AG09309 (cell line): ENCODE measurements at regions not wholly inside any gene's neighbourhood (a gene's known extent, or its start where the extent isn't known, plus 50 kb on each side); places are given as distances from the start of the nearest gene placed in this dataset.

Source experiments
- DNase-seq: peaks from one replicate; pipeline ENCODE4 v3.0.0-alpha.2; 2010; ENCODE audit warnings: low read depth
- H3K4me3 ChIP-seq: 2 replicates; pipeline ENCODE4 v1.5.1; 2011; ENCODE audit warnings: mild to moderate bottlenecking, low read depth, low read length, moderate library complexity; ENCODE audit not compliant: control insufficient read depth
- CTCF ChIP-seq: IDR thresholded peaks from 2 replicates; pipeline ENCODE4 v1.5.1; 2011; ENCODE audit warnings: mild to moderate bottlenecking, low read depth, low read length, inconsistent platforms; ENCODE audit not compliant: insufficient read depth, control insufficient read depth; ENCODE audit errors: missing control alignments

GRCh38 chrX:43065978-43066377 lies 288.0 kb upstream of the PPP1R2C start:
- H3K4me3 ChIP-seq: no peak overlapping the region
- no peak for DNase-seq
- TF ChIP-seq CTCF: no peak

- DNase-seq: no peak
- H3K4me3 ChIP-seq: no peak overlapping the region
- TF ChIP-seq CTCF: no peak
Measured at GRCh38 chrX:43068639-43069038, 290.7 kb upstream of the PPP1R2C start.

GRCh38 chrX:43083016-43083415 lies 305.1 kb upstream of the PPP1R2C start:
- no peak overlapping the region for H3K4me3 ChIP-seq
- DNase-seq: no peak
- TF ChIP-seq CTCF: no peak

GRCh38 chrX:43087830-43088229 lies 309.9 kb upstream of the PPP1R2C start:
- no peak for DNase-seq
- no peak overlapping the region for H3K4me3 ChIP-seq
- TF ChIP-seq CTCF: no peak

GRCh38 chrX:43096830-43097229 lies 318.9 kb upstream of the PPP1R2C start:
- no peak for DNase-seq
- no peak overlapping the region for H3K4me3 ChIP-seq
- TF ChIP-seq CTCF: no peak

GRCh38 chrX:43106009-43106408 lies 328.0 kb upstream of the PPP1R2C start:
- DNase-seq: no peak
- TF ChIP-seq CTCF: no peak
- H3K4me3 ChIP-seq: no peak overlapping the region

GRCh38 chrX:43108828-43109227 lies 330.9 kb upstream of the PPP1R2C start:
- H3K4me3 ChIP-seq: no peak overlapping the region

More at GRCh38 chrX:43108828-43109227, 330.9 kb upstream of the PPP1R2C start:
- no peak for TF ChIP-seq CTCF
- DNase-seq: no peak
